SK-N-MC (cell line): ENCODE measurements at regions not wholly inside any gene's neighbourhood (a gene's known extent, or its start where the extent isn't known, plus 50 kb on each side); places are given as distances from the start of the nearest gene placed in this dataset.
"Not testable (repeated sequence)": the region's sequence is repeated elsewhere in the genome, so short reads cannot be mapped to it uniquely, and the experiment has no call there.

Experiments
- DNase-seq: peaks from one replicate; pipeline ENCODE4 v3.0.0-alpha.2; 2011; ENCODE audit warnings: low read depth, low spot score
- H3K27ac ChIP-seq: fragments of 200-600 bp; sonication (generic); 2 replicates; pipeline ENCODE4 v1.5.1; 2016; ENCODE audit warnings: mixed run types
- H3K36me3 ChIP-seq: fragments of 200-600 bp; sonication (generic); 2 replicates; pipeline ENCODE4 v1.6.1; 2017; ENCODE audit warnings: antibody characterized with exemption, low read length, mixed read lengths; ENCODE audit not compliant: insufficient read depth
- H3K4me3 ChIP-seq: fragments of 200-600 bp; sonication (generic); 2 replicates; pipeline ENCODE4 v1.5.1; 2016
- H3K9ac ChIP-seq: fragments of 200-600 bp; sonication (generic); 2 replicates; pipeline ENCODE4 v1.8.0; 2017; ENCODE audit warnings: mixed run types, mixed read lengths; ENCODE audit not compliant: insufficient read length
- H3K9me3 ChIP-seq: fragments of 200-600 bp; sonication (generic); 2 replicates; pipeline ENCODE4 v1.6.1; 2017; ENCODE audit warnings: low read depth, mild to moderate bottlenecking, antibody characterized with exemption, low read length, moderate library complexity, mixed read lengths
- EZH2 ChIP-seq: fragments of 200-600 bp; sonication (generic); IDR thresholded peaks from one replicate; pipeline ENCODE4 v1.6.1; 2017; ENCODE audit warnings: antibody characterized with exemption
- FOXP2 ChIP-seq: optimal IDR thresholded peaks from 2 replicates; pipeline ENCODE3; 2011; ENCODE audit warnings: mild to moderate bottlenecking, moderate library complexity; ENCODE audit not compliant: insufficient read depth; ENCODE audit errors: extremely low read length, control extremely low read depth
- POLR2AphosphoS5 ChIP-seq: IDR thresholded peaks from 2 replicates; pipeline ENCODE4 v1.6.1; 2012; ENCODE audit warnings: mild to moderate bottlenecking, low read depth, low read length, borderline replicate concordance

GRCh38 chr22:23433127-23434005 is 146.7 kb downstream of the IGLL1 start:
- not testable (repeated sequence) for H3K4me3 ChIP-seq, DNase-seq, H3K36me3 ChIP-seq, H3K9ac ChIP-seq, H3K27ac ChIP-seq, H3K9me3 ChIP-seq

DNA sequence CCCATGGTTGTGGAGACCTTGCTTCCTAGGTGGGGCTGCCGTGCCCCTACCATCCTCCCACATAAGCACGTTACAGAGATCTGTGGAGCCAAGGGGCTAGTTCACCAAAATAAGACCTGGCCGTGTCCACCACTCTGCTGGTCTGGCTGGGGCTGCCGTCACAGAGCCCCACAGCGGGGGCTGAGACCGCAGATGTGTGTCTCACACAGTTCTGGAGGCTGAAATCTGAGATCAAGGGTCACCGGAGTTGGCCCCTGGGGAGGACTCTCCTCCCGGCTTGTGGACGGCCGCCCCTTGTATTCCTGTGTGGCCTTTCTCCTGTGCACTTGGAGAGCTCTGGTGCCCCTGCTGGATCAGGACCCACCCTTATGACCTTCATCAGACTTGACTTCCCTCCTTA is 147.4 kb downstream of the IGLL1 start:
- not testable (repeated sequence) for DNase-seq, H3K4me3 ChIP-seq, H3K9ac ChIP-seq, H3K9me3 ChIP-seq, H3K27ac ChIP-seq, H3K36me3 ChIP-seq

DNA sequence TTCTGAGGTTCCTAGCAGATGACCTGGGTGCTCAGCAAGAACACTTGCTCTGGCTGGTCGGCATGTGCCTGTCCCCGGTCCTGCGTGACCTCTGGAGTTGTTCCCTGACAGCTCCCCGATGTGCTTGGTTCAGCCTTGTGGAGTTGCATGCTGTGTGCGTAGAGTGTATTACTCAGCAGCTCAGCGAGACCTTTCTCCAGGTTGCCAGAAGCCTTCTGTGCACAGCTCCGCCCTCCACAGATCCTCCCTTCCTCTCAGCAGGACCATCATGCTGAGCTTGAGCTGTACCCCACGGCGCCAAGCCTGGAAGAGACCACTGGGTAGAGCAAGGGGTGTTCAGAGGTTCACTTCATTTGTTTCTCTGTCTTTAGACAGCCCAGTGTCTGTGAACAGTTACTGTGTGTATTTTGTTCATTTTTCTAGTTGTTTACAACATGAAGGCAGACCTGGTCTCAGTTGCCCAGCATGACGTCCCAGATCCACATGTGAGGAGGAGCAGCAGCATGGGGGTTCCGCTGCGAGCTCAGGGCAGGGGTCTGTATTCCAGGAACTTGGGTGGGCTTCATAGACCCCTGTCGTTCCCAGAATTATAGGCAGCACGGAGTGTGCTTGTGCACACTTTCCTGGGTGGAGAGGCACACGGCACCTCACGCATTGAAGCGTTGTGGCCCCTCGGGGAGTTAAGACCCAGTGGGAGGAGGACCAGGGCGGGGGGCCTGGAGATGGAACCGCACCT is 148.6 kb downstream of the IGLL1 start:
- Histone ChIP-seq H3K9me3 (peaks cover 9% of the 10 kb centered on the region; the same call in 1 of the 2 replicates), H3K27ac (peak overlapping the region; percentile 85), H3K4me3 (peak overlapping the region; percentile 68), H3K9ac (peak overlapping the region; percentile 4), H3K36me3 (no peaks in the 10 kb centered on the region)
- peak; percentile 72 for DNase-seq
- TF ChIP-seq POLR2AphosphoS5 (peak; percentile 64), FOXP2 (peak; percentile 46), EZH2 (no peak)

- not testable (repeated sequence) for H3K36me3 ChIP-seq, H3K9me3 ChIP-seq, H3K27ac ChIP-seq, H3K4me3 ChIP-seq, H3K9ac ChIP-seq, DNase-seq
Measured at GRCh38 chr22:23424551-23425068, 155.5 kb downstream of the IGLL1 start.

- no peaks in the 10 kb centered on the region for H3K9me3 ChIP-seq
- H3K36me3 ChIP-seq = no peaks in the 10 kb centered on the region
- H3K4me3 ChIP-seq = no peak overlapping the region
- no peak for DNase-seq
- TF ChIP-seq FOXP2 (no peak), EZH2 (no peak), POLR2AphosphoS5 (no peak)
- H3K27ac ChIP-seq = no peak overlapping the region
- H3K9ac ChIP-seq = no peak overlapping the region
Measured at GRCh38 chr22:23424031-23424430, 156.1 kb downstream of the IGLL1 start.

DNA sequence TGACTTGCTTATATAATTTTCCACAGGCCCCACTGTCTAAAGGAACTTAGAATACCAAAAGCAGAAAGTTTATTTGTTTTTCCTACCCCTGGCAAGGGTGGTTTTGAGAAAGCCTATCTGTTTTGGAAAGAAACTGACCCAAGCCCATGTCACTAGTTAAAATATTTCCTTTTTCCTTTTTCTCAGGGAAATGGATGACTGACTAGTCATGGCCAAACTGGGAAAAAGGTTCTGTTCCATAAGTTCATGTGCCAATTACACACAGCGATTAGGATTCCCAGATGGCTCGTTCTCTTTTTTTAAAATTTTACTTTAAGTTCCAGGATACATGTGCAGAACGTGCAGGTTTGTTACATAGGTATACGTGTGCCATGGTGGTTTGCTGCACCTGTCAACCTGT is 157.8 kb downstream of the IGLL1 start:
- H3K9ac ChIP-seq, H3K27ac ChIP-seq, H3K36me3 ChIP-seq, H3K4me3 ChIP-seq, DNase-seq, H3K9me3 ChIP-seq: not testable (repeated sequence)

DNA sequence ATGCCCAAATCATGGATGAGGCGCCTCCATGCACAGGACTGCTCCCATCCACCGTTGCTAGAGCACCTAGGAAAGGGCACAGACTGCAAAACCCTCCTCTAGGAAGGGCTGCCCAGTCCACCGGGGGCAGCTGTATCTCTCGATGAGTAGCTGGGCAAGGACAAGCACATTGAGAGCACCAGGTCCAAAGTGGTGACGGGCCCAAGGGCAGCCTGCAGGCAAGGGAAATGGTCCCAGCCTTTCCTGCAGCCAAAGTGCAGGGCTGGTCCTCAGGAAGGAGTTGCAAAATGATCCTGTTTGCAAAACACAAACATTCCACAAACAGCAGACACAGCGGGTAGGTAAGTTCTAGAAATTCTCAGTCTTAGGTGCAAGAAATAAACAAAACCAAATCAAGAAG is 158.8 kb downstream of the IGLL1 start:
- DNase-seq, H3K9ac ChIP-seq, H3K36me3 ChIP-seq, H3K4me3 ChIP-seq, H3K27ac ChIP-seq, H3K9me3 ChIP-seq: not testable (repeated sequence)

- Histone ChIP-seq H3K36me3 (no peaks in the 10 kb centered on the region), H3K9me3 (no peaks in the 10 kb centered on the region), H3K4me3 (no peak overlapping the region), H3K9ac (no peak overlapping the region), H3K27ac (no peak overlapping the region)
- TF ChIP-seq EZH2 (no peak), FOXP2 (no peak), POLR2AphosphoS5 (no peak)
- no peak for DNase-seq
Measured at GRCh38 chr22:23419931-23420330, 160.2 kb downstream of the IGLL1 start.

- no peak overlapping the region for H3K9ac ChIP-seq
- no peak for DNase-seq
- H3K36me3 ChIP-seq = no peaks in the 10 kb centered on the region
- H3K27ac ChIP-seq = no peak overlapping the region
- no peaks in the 10 kb centered on the region for H3K9me3 ChIP-seq
- H3K4me3 ChIP-seq = no peak overlapping the region
- TF ChIP-seq POLR2AphosphoS5 (no peak), EZH2 (no peak), FOXP2 (no peak)
Measured at GRCh38 chr22:23419171-23419570, 160.9 kb downstream of the IGLL1 start.
